SU-DHL-6 (cell line): ENCODE measurements at regions not wholly inside any gene's neighbourhood (a gene's known extent, or its start where the extent isn't known, plus 50 kb on each side); places are given as distances from the start of the nearest gene placed in this dataset.

ENCODE experiments used
- CTCF ChIP-seq: fragments of 200-600 bp; sonication (generic); IDR thresholded peaks from one replicate; pipeline ENCODE4 v1.5.1; 2017; ENCODE audit warnings: antibody characterized with exemption, mild to moderate bottlenecking, low read length, moderate library complexity; ENCODE audit not compliant: insufficient read depth, poor library complexity, severe bottlenecking
- EZH2phosphoT487 ChIP-seq: fragments of 200-600 bp; sonication (generic), shearing (Covaris generic); conservative IDR thresholded peaks from 2 replicates; pipeline ENCODE4 v1.6.1; 2018; ENCODE audit warnings: mild to moderate bottlenecking, antibody characterized with exemption, low read length, moderate library complexity, mixed read lengths

- TF ChIP-seq CTCF: no peak
- no peak for TF ChIP-seq EZH2phosphoT487
Observed at GRCh38 chr21:15243406-15243805, 178.6 kb upstream of the NRIP1 start.
